GM23338 (cell line): ENCODE measurements at regions not wholly inside any gene's neighbourhood (a gene's known extent, or its start where the extent isn't known, plus 50 kb on each side); places are given as distances from the start of the nearest gene placed in this dataset.

ENCODE experiments used
- ATAC-seq: fragments of 200-7000 bp; cut with Tn5 transposase; 3 replicates; pipeline ENCODE4 v1.9.1; 2020
- DNase-seq: peaks from one replicate; pipeline ENCODE4 v3.0.0-alpha.2; 2015; ENCODE audit warnings: low spot score
- H2AFZ ChIP-seq: fragments of 200-600 bp; sonication (generic); 2 replicates; pipeline ENCODE4 v1.8.0; 2016; ENCODE audit warnings: antibody characterized with exemption, mild to moderate bottlenecking, moderate library complexity
- H3F3A ChIP-seq: fragments of 200-600 bp; sonication (generic); replicated peaks from 2 replicates; pipeline ENCODE4 v1.8.0; 2017; ENCODE audit warnings: antibody characterized with exemption, mixed run types, low read depth
- H3K27ac ChIP-seq: fragments of 200-600 bp; sonication (generic); 2 replicates; pipeline ENCODE4 v1.6.1; 2016; ENCODE audit warnings: low read depth
- H3K27me3 ChIP-seq: fragments of 200-600 bp; sonication (generic); 2 replicates; pipeline ENCODE4 v1.8.0; 2016; ENCODE audit warnings: mild to moderate bottlenecking, mixed run types, moderate library complexity; ENCODE audit not compliant: insufficient read depth
- H3K36me3 ChIP-seq: fragments of 200-600 bp; sonication (generic); 2 replicates; pipeline ENCODE4 v1.8.0; 2016; ENCODE audit warnings: mild to moderate bottlenecking; ENCODE audit not compliant: insufficient read depth
- H3K4me1 ChIP-seq: fragments of 200-600 bp; sonication (generic); 2 replicates; pipeline ENCODE4 v1.8.0; 2016; ENCODE audit warnings: mild to moderate bottlenecking, moderate library complexity; ENCODE audit not compliant: insufficient read depth
- H3K4me2 ChIP-seq: fragments of 200-600 bp; sonication (generic); 2 replicates; pipeline ENCODE4 v1.7.1; 2017; ENCODE audit warnings: mixed run types
- H3K4me3 ChIP-seq: fragments of 200-600 bp; sonication (generic); 2 replicates; pipeline ENCODE4 v1.6.1; 2016; ENCODE audit warnings: mixed run types
- H3K79me2 ChIP-seq: fragments of 200-600 bp; sonication (generic); replicated peaks from 2 replicates; pipeline ENCODE4 v1.8.0; 2017; ENCODE audit warnings: mild to moderate bottlenecking; ENCODE audit not compliant: insufficient read depth
- H3K9me2 ChIP-seq: fragments of 200-600 bp; sonication (generic); 2 replicates; pipeline ENCODE4 v1.8.0; 2017; ENCODE audit not compliant: insufficient read depth
- H4K20me1 ChIP-seq: fragments of 200-600 bp; sonication (generic); replicated peaks from 2 replicates; pipeline ENCODE4 v1.8.0; 2017; ENCODE audit warnings: mild to moderate bottlenecking; ENCODE audit not compliant: insufficient read depth
- H3K27ac Mint-ChIP-seq: 2 replicates; pipeline ENCODE4 v1.8.0; 2020; ENCODE audit warnings: inconsistent platforms, mild to moderate bottlenecking, moderate library complexity, mixed read lengths
- H3K27me3 Mint-ChIP-seq: 3 replicates; pipeline ENCODE4 v1.8.0; 2022; ENCODE audit warnings: low read depth, mild to moderate bottlenecking, moderate library complexity, mixed read lengths, inconsistent platforms; ENCODE audit not compliant: insufficient read depth, poor library complexity
- H3K36me3 Mint-ChIP-seq: 3 replicates; pipeline ENCODE4 v1.8.0; 2021; ENCODE audit warnings: low read depth, mild to moderate bottlenecking, inconsistent platforms, moderate library complexity, mixed read lengths
- H3K4me1 Mint-ChIP-seq: 3 replicates; pipeline ENCODE4 v1.8.0; 2020; ENCODE audit warnings: mild to moderate bottlenecking, inconsistent platforms, mixed read lengths
- H3K4me3 Mint-ChIP-seq: 3 replicates; pipeline ENCODE4 v1.8.0; 2021; ENCODE audit warnings: moderate library complexity, mild to moderate bottlenecking, inconsistent platforms, mixed read lengths
- H3K9me3 Mint-ChIP-seq: 3 replicates; pipeline ENCODE4 v1.8.0; 2020; ENCODE audit warnings: moderate library complexity, mild to moderate bottlenecking, inconsistent platforms, mixed read lengths
- CREB1 ChIP-seq: fragments of 250-450 bp; sonication (Bioruptor Pico); IDR thresholded peaks from 2 replicates; pipeline ENCODE4 v1.5.0; 2020; ENCODE audit warnings: low read depth, mild to moderate bottlenecking, moderate library complexity
- EZH2 ChIP-seq: fragments of 200-600 bp; sonication (generic); IDR thresholded peaks from one replicate; pipeline ENCODE4 v1.8.0; 2017; ENCODE audit warnings: antibody characterized with exemption, mild to moderate bottlenecking, low read depth; ENCODE audit not compliant: unreplicated experiment
- EZH2phosphoT487 ChIP-seq: fragments of 200-600 bp; sonication (generic); IDR thresholded peaks from one replicate; pipeline ENCODE4 v1.8.1; 2018; ENCODE audit warnings: antibody characterized with exemption; ENCODE audit not compliant: unreplicated experiment
- JUNB ChIP-seq: IDR thresholded peaks from one replicate; pipeline ENCODE4 v1.6.1; 2016; ENCODE audit warnings: antibody characterized with exemption; ENCODE audit not compliant: unreplicated experiment
- NANOG ChIP-seq: IDR thresholded peaks from 2 replicates; pipeline ENCODE4 v1.6.1; 2016; ENCODE audit warnings: antibody characterized with exemption, borderline replicate concordance
- POLR2AphosphoS5 ChIP-seq: IDR thresholded peaks from 2 replicates; pipeline ENCODE4 v1.6.1; 2016; ENCODE audit warnings: antibody characterized with exemption, low read depth
- REST ChIP-seq: IDR thresholded peaks from one replicate; pipeline ENCODE4 v1.6.1; 2018; ENCODE audit warnings: antibody characterized with exemption; ENCODE audit not compliant: unreplicated experiment
- STAT1 ChIP-seq: IDR thresholded peaks from one replicate; pipeline ENCODE4 v1.6.1; 2016; ENCODE audit warnings: antibody characterized with exemption; ENCODE audit not compliant: unreplicated experiment
- ZNF114 ChIP-seq: fragments of 250-450 bp; sonication (Bioruptor Pico); IDR thresholded peaks from 2 replicates; pipeline ENCODE4 v1.5.0; 2020; ENCODE audit warnings: mild to moderate bottlenecking, moderate library complexity
- ZNF331 ChIP-seq: fragments of 250-450 bp; sonication (Bioruptor Pico); IDR thresholded peaks from 2 replicates; pipeline ENCODE4 v1.5.0; 2020; ENCODE audit warnings: low read depth, mild to moderate bottlenecking, moderate library complexity
- TF ChIP-seq, protein P1 (sequence below): IDR thresholded peaks from 2 replicates; pipeline ENCODE4 v1.6.1; 2016; ENCODE audit warnings: antibody characterized with exemption

GRCh38 chr7:35446091-35446490 lies 192.2 kb upstream of the TBX20 start:
- H4K20me1 ChIP-seq = no peaks in the 10 kb centered on the region
- H3K27ac ChIP-seq = no peak overlapping the region
- H3K36me3 Mint-ChIP-seq = no peaks in the 10 kb centered on the region
- no peaks in the 10 kb centered on the region for H3F3A ChIP-seq
- H3K4me3 ChIP-seq = no peak overlapping the region
- no peak overlapping the region for H3K4me2 ChIP-seq
- H3K9me3 Mint-ChIP-seq = no peaks in the 10 kb centered on the region
- no peaks in the 10 kb centered on the region for H3K9me2 ChIP-seq
- ATAC-seq (no peak), DNase-seq (peak; percentile 5)
- no peak overlapping the region for H3K4me3 Mint-ChIP-seq
- H3K4me1 ChIP-seq = no peaks in the 10 kb centered on the region
- H3K79me2 ChIP-seq = no peaks in the 10 kb centered on the region
- H3K27ac Mint-ChIP-seq = no peak overlapping the region
- peaks cover 1% of the 10 kb centered on the region for H3K27me3 Mint-ChIP-seq
- no peak for TF ChIP-seq ZNF331 (CRISPR knock-in tag)
- TF ChIP-seq POLR2AphosphoS5 = no peak
- no peak for TF ChIP-seq NANOG
- TF ChIP-seq REST = no peak
- no peak for TF ChIP-seq ZNF114 (CRISPR knock-in tag)
- no peak for TF ChIP-seq STAT1
- TF ChIP-seq JUNB = no peak
- no peak for TF ChIP-seq EZH2
- TF ChIP-seq EZH2phosphoT487 = no peak
- TF ChIP-seq, protein P1, sequence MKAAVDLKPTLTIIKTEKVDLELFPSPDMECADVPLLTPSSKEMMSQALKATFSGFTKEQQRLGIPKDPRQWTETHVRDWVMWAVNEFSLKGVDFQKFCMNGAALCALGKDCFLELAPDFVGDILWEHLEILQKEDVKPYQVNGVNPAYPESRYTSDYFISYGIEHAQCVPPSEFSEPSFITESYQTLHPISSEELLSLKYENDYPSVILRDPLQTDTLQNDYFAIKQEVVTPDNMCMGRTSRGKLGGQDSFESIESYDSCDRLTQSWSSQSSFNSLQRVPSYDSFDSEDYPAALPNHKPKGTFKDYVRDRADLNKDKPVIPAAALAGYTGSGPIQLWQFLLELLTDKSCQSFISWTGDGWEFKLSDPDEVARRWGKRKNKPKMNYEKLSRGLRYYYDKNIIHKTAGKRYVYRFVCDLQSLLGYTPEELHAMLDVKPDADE = no peak
- no peak for TF ChIP-seq CREB1 (CRISPR knock-in tag)
- H3K36me3 ChIP-seq = no peaks in the 10 kb centered on the region
- H3K27me3 ChIP-seq = no peaks in the 10 kb centered on the region
- H3K4me1 Mint-ChIP-seq = no peaks in the 10 kb centered on the region
- no peak overlapping the region for H2AFZ ChIP-seq

DNA sequence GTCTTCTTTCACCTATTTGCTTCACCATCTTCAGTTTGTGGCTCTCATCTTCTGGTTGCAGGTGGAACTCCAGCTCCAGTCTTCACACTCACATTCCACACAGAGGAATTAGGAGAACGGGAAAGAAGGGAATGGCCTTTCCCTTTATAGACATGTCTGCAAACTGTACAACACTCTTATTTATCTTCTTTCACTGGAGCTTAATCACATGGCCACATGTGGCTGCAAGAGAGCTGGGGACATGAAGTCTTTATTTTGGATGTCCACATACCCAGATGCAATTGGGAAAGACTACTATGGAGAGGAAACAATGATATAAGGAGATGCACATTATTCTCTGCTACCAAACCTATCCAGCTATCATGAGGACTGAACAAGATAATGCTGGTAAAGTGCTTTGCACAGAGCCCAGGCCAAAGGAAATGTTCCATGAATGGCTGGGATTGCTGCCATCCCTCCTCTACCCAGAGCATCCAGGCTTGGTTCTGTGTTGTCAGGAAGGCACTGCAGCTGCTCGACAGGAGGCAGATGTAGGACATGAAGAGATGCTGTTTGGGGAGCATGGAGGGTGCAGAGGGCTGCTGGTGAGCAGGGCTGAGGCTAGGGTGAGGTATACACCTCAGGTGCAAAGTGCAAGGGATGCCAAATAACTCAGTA lies 183.8 kb upstream of the TBX20 start:
- H3K79me2 ChIP-seq = no peaks in the 10 kb centered on the region
- H3F3A ChIP-seq = no peaks in the 10 kb centered on the region
- H3K27ac Mint-ChIP-seq = no peak overlapping the region
- no peaks in the 10 kb centered on the region for H3K36me3 Mint-ChIP-seq
- peaks cover 9% of the 10 kb centered on the region for H3K9me3 Mint-ChIP-seq
- no peak overlapping the region for H3K4me2 ChIP-seq
- H3K4me3 ChIP-seq = no peak overlapping the region
- H3K9me2 ChIP-seq = no peaks in the 10 kb centered on the region
- no peaks in the 10 kb centered on the region for H3K27me3 ChIP-seq
- H3K4me3 Mint-ChIP-seq = no peak overlapping the region
- ATAC-seq = no peak
- no peak overlapping the region for H2AFZ ChIP-seq
- no peaks in the 10 kb centered on the region for H4K20me1 ChIP-seq
- no peaks in the 10 kb centered on the region for H3K36me3 ChIP-seq
- DNase-seq = no peak
- no peaks in the 10 kb centered on the region for H3K4me1 ChIP-seq
- no peaks in the 10 kb centered on the region for H3K4me1 Mint-ChIP-seq
- H3K27ac ChIP-seq = no peak overlapping the region
- no peaks in the 10 kb centered on the region for H3K27me3 Mint-ChIP-seq
- TF ChIP-seq CREB1 (CRISPR knock-in tag) (no peak), POLR2AphosphoS5 (no peak), ZNF331 (CRISPR knock-in tag) (no peak), ZNF114 (CRISPR knock-in tag) (no peak), EZH2phosphoT487 (no peak)
